GM19023 (cell line): ENCODE measurements at regions not wholly inside any gene's neighbourhood (a gene's known extent, or its start where the extent isn't known, plus 50 kb on each side); places are given as distances from the start of the nearest gene placed in this dataset.

Source experiments
- ATAC-seq: cut with Tn5 transposase; IDR thresholded peaks from one replicate; pipeline ENCODE4 v1.9.1; 2021; ENCODE audit warnings: mild to moderate bottlenecking, moderate library complexity; ENCODE audit not compliant: unreplicated experiment

GRCh38 chr1:59156526-59157199 is 140.2 kb upstream of the FGGY start:
- no peak for ATAC-seq

- no peak for ATAC-seq
These were observed 138.6 kb upstream of the FGGY start for GRCh38 chr1:59158321-59158720.

- ATAC-seq, result no peak
These were observed 137.2 kb upstream of the FGGY start for GRCh38 chr1:59159557-59160203.

GRCh38 chr1:59161136-59161535 is 135.8 kb upstream of the FGGY start:
- ATAC-seq, result no peak

- no peak for ATAC-seq
These were observed 134.2 kb upstream of the FGGY start for GRCh38 chr1:59162665-59163064.

GRCh38 chr1:59163268-59164092 is 133.4 kb upstream of the FGGY start:
- ATAC-seq, result no peak

- ATAC-seq, result no peak
These were observed 132.5 kb upstream of the FGGY start for GRCh38 chr1:59164371-59164770.

GRCh38 chr1:59165353-59165752 is 131.5 kb upstream of the FGGY start:
- no peak for ATAC-seq

DNA sequence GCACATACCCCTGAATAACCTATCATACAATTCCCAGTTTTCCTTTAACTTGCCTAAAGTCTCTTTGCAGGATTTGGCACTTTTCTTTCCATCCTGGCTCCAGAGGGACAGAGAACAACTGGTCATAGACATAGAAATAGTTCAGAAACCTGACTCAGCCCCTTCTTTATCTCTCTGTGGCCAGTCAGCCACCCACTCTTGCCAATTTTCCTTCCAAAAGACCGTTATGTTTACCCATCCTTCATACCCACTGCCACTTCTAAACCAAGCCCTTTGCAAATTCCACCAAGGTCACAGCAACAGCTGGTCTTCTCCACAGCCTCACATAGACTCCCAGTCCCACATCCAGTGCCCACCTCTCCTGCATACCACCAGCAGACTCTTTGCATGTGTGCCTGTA is 127.2 kb upstream of the FGGY start:
- no peak for ATAC-seq

DNA sequence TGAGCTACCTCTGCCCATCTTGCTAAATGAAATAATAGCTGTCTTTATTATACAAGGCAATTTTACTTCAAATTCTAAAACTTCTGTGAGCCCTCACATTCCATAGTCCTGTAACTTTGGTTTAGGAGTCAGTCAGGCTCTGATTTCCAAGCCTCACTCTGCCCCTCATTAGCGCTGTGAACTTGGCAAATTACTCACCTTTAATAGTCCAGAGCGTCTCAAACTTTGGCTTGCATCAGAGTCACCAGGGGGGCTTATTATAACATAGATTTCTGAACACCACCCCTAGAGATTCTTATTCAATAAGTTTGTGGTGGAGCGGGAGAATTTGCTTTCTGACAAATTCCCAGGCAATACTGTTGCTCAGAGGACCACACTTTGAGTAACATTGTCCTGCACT is 126.2 kb upstream of the FGGY start:
- no peak for ATAC-seq

- ATAC-seq, result no peak
These were observed 125.1 kb upstream of the FGGY start for GRCh38 chr1:59171788-59172187.

GRCh38 chr1:59172693-59173092 is 124.2 kb upstream of the FGGY start:
- ATAC-seq, result no peak

GRCh38 chr1:59173721-59174120 is 123.2 kb upstream of the FGGY start:
- no peak for ATAC-seq

DNA sequence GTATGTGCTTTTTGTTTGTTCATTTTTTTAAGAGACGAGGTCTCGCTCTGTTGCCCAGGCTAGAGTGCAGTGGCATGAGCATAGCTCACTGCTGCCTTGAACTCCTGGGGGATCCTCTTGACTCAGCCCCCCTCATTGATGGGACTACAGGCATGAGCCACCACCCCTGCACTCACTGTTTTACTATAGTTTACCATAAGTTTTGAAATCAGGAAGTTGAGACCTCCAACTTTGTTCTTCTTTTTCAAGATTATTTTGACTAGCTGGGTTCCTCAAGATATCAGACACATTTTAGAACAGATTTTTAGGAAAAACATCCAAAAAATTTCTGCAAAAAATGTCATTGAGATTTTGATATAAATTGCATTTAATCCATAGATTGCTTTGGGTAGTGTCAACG is 120.4 kb upstream of the FGGY start:
- no peak for ATAC-seq

- ATAC-seq, result no peak
These were observed 119.1 kb upstream of the FGGY start for GRCh38 chr1:59177756-59178155.

- no peak for ATAC-seq
These were observed 118.3 kb upstream of the FGGY start for GRCh38 chr1:59178339-59179187.

GRCh38 chr1:59179673-59180072 is 117.2 kb upstream of the FGGY start:
- no peak for ATAC-seq

GRCh38 chr1:59180735-59181134 is 116.2 kb upstream of the FGGY start:
- no peak for ATAC-seq

GRCh38 chr1:59183749-59184317 is 113.1 kb upstream of the FGGY start:
- no peak for ATAC-seq

- no peak for ATAC-seq
These were observed 112.5 kb upstream of the FGGY start for GRCh38 chr1:59184365-59184905.
